HepG2 (cell line): ENCODE measurements at regions not wholly inside any gene's neighbourhood (a gene's known extent, or its start where the extent isn't known, plus 50 kb on each side); places are given as distances from the start of the nearest gene placed in this dataset.

Experiments
- ATAC-seq: fragments of 200-7000 bp; cut with Tn5 transposase; 3 replicates; pipeline ENCODE4 v1.9.1; 2020; ENCODE audit warnings: mild to moderate bottlenecking, moderate library complexity
- BruUV-seq: library from RNA; stranded (reverse); fragments of 400-500 nt; replicated peaks from 2 replicates; lab custom pipeline; 2021; lab: Mats Ljungman, UMichigan
- CTCF ChIA-PET: fragments of 300-600 bp; formaldehyde crosslinking; extraction: SDS; loops from one replicate; lab custom pipeline; 2021; ENCODE audit warnings: low total read pairs, inconsistent platforms, low intra/inter-chr PET ratio; lab: Yijun Ruan, JAX
- POLR2A ChIA-PET: fragments of 350-600 bp; sonication (Branson Sonifier 250); formaldehyde crosslinking; loops from one replicate; lab custom pipeline; 2020; ENCODE audit warnings: antibody characterized with exemption, inconsistent platforms; lab: Yijun Ruan, JAX
- DNase-seq: peaks from one replicate; pipeline ENCODE4 v3.0.0-alpha.2; 2015; ENCODE audit warnings: low spot score
- FAIRE-seq: peaks from 3 replicates; lab custom pipeline; 2011; peaks lifted over from hg19 to GRCh38; lab: Jason Lieb, UNC
- H2AFZ ChIP-seq: one replicate; pipeline ENCODE4 v1.6.1; 2011; ENCODE audit warnings: low read length, inconsistent platforms
- H3K27ac ChIP-seq: fragments of 300-600 bp; 3 replicates; pipeline ENCODE4 v1.8.0; 2011; ENCODE audit warnings: mixed run types, mild to moderate bottlenecking, mixed read lengths, low read length, inconsistent platforms; ENCODE audit not compliant: insufficient read depth; ENCODE audit errors: extremely low read length
- H3K27me3 ChIP-seq, 2 experiments: fragments of 200-600 bp in 1 of 2; 2 replicates in 1 of 2; 3 replicates in 1 of 2; pipeline versions ENCODE4 v1.6.0 to v1.8.0; 2011; ENCODE audit warnings: low read length in 2 of 2, mild to moderate bottlenecking in 2 of 2, moderate library complexity in 2 of 2, inconsistent platforms in 1 of 2; ENCODE audit not compliant: insufficient read depth in 2 of 2, control insufficient read depth in 1 of 2
- H3K36me3 ChIP-seq, 2 experiments: fragments of 200-600 bp in 1 of 2; replicated peaks in 1 of 2; 2 replicates in 1 of 2; 3 replicates in 1 of 2; pipeline versions ENCODE4 v1.5.1 to v1.8.0; 2011; ENCODE audit warnings: low read length in 2 of 2, inconsistent platforms in 1 of 2; ENCODE audit not compliant: insufficient read depth in 2 of 2, control insufficient read depth in 1 of 2
- H3K4me1 ChIP-seq: 2 replicates; pipeline ENCODE4 v1.5.1; 2012; ENCODE audit warnings: low read length, inconsistent platforms; ENCODE audit not compliant: insufficient read depth
- H3K4me2 ChIP-seq: 2 replicates; pipeline ENCODE4 v1.6.0; 2011; ENCODE audit warnings: low read depth, low read length, inconsistent platforms
- H3K4me3 ChIP-seq, 3 experiments: fragments of 200-600 bp in 1 of 3; sonication (generic), shearing (Covaris generic) in 1 of 3; replicated peaks in 1 of 3; 2 replicates each; pipeline ENCODE4 v1.5.1; 2011 to 2016; ENCODE audit warnings: low read length in 3 of 3, inconsistent platforms in 2 of 3, low read depth in 2 of 3, mild to moderate bottlenecking in 2 of 3, control low read depth in 1 of 3, mixed read lengths in 1 of 3; ENCODE audit not compliant: insufficient read depth in 1 of 3
- H3K79me2 ChIP-seq: one replicate; pipeline ENCODE4 v1.6.1; 2011; ENCODE audit warnings: low read length, inconsistent platforms; ENCODE audit not compliant: insufficient read depth
- H3K9ac ChIP-seq: 2 replicates; pipeline ENCODE4 v1.6.0; 2011; ENCODE audit warnings: mild to moderate bottlenecking, low read depth, low read length, inconsistent platforms; ENCODE audit not compliant: insufficient read depth
- H3K9me3 ChIP-seq: 2 replicates; pipeline ENCODE4 v1.5.1; 2012; ENCODE audit warnings: mild to moderate bottlenecking, low read length
- H4K20me1 ChIP-seq: 2 replicates; pipeline ENCODE4 v1.6.0; 2011; ENCODE audit warnings: inconsistent platforms, mild to moderate bottlenecking, low read length, moderate library complexity; ENCODE audit not compliant: insufficient read depth
- CBX2 ChIP-seq, 2 experiments: fragments of 200-600 bp in 1 of 2; sonication (generic); formaldehyde crosslinking in 1 of 2; IDR thresholded peaks; 2 replicates each; pipeline versions ENCODE4 v1.7.0 to v1.8.1; 2018 to 2022; ENCODE audit warnings: low read depth in 2 of 2, low read length in 1 of 2, mild to moderate bottlenecking in 1 of 2, missing genetic modification reagents in 1 of 2
- HCFC1 ChIP-seq: fragments of 150-350 bp; IDR thresholded peaks from 2 replicates; pipeline ENCODE4 v1.6.1; 2014; ENCODE audit warnings: low read depth, low read length
- HOXA9 ChIP-seq: sonication (generic); formaldehyde crosslinking; IDR thresholded peaks from 2 replicates; pipeline ENCODE4 v1.8.1; 2022; ENCODE audit warnings: missing genetic modification reagents, mild to moderate bottlenecking, moderate library complexity, borderline replicate concordance
- MAFG ChIP-seq: sonication (generic); formaldehyde crosslinking; IDR thresholded peaks from 2 replicates; pipeline ENCODE4 v1.5.1; 2020; ENCODE audit warnings: mild to moderate bottlenecking, missing genetic modification reagents
- NFATC3 ChIP-seq: sonication (generic); formaldehyde crosslinking; IDR thresholded peaks from 2 replicates; pipeline ENCODE4 v1.5.1; 2020; ENCODE audit warnings: mild to moderate bottlenecking, missing genetic modification reagents
- NR2F2 ChIP-seq: IDR thresholded peaks from 2 replicates; pipeline ENCODE4 v1.6.1; 2012; ENCODE audit warnings: low read depth, inconsistent platforms, borderline replicate concordance
- PHF5A ChIP-seq: IDR thresholded peaks from one replicate; pipeline ENCODE4 v1.6.1; 2018; ENCODE audit warnings: low read depth, missing genetic modification reagents; ENCODE audit not compliant: unreplicated experiment
- SMC3 ChIP-seq: IDR thresholded peaks from 2 replicates; pipeline ENCODE4 v1.6.1; 2011; ENCODE audit warnings: low read length, improper control_type of control experiment
- SNAPC2 ChIP-seq: sonication (generic); formaldehyde crosslinking; IDR thresholded peaks from 2 replicates; pipeline ENCODE4 v1.8.1; 2022; ENCODE audit warnings: mild to moderate bottlenecking, missing genetic modification reagents
- SRSF9 ChIP-seq: fragments of 200-400 bp; formaldehyde crosslinking; IDR thresholded peaks from 2 replicates; pipeline ENCODE4 v1.6.1; 2018; ENCODE audit warnings: borderline replicate concordance, mild to moderate bottlenecking, low read depth, low read length; ENCODE audit not compliant: insufficient read depth, poor library complexity, severe bottlenecking
- STAG1 ChIP-seq: sonication (generic); formaldehyde crosslinking; IDR thresholded peaks from 2 replicates; pipeline ENCODE4 v1.4.0; 2020; ENCODE audit warnings: missing genetic modification reagents
- TBL1XR1 ChIP-seq: fragments of 150-350 bp; IDR thresholded peaks from 2 replicates; pipeline ENCODE4 v1.6.1; 2014; ENCODE audit warnings: borderline replicate concordance, low read length; ENCODE audit not compliant: partially characterized antibody
- TGIF2 ChIP-seq: IDR thresholded peaks from 2 replicates; pipeline ENCODE4 v1.6.1; 2016; ENCODE audit warnings: control low read depth, missing compliant biosample characterization
- XRCC5 ChIP-seq: fragments of 200-400 bp; formaldehyde crosslinking; optimal IDR thresholded peaks from 2 replicates; pipeline ENCODE3; 2017; ENCODE audit warnings: mild to moderate bottlenecking, low read length
- ZFAT ChIP-seq: sonication (generic); formaldehyde crosslinking; conservative IDR thresholded peaks from 2 replicates; pipeline ENCODE4 v1.8.1; 2023; ENCODE audit warnings: missing genetic modification reagents, inconsistent platforms
- ZFP36L1 ChIP-seq: sonication (generic); formaldehyde crosslinking; IDR thresholded peaks from 2 replicates; pipeline ENCODE4 v1.8.0; 2022; ENCODE audit warnings: mild to moderate bottlenecking, missing genetic modification reagents, moderate library complexity
- ZNF30 ChIP-seq: sonication (generic); formaldehyde crosslinking; IDR thresholded peaks from 2 replicates; pipeline ENCODE4 v1.5.0; 2020; ENCODE audit warnings: mild to moderate bottlenecking, missing genetic modification reagents
- ZNF329 ChIP-seq: sonication (generic); formaldehyde crosslinking; IDR thresholded peaks from 2 replicates; pipeline ENCODE4 v1.9.0; 2021; ENCODE audit warnings: low read depth, mild to moderate bottlenecking, missing genetic modification reagents
- ZNF350 ChIP-seq: sonication (generic); formaldehyde crosslinking; IDR thresholded peaks from 2 replicates; pipeline ENCODE4 v1.4.0; 2020; ENCODE audit warnings: mild to moderate bottlenecking, low read depth, missing genetic modification reagents, borderline replicate concordance
- ZNF556 ChIP-seq: sonication (generic); formaldehyde crosslinking; IDR thresholded peaks from 2 replicates; pipeline ENCODE4 v1.4.0; 2020; ENCODE audit warnings: mild to moderate bottlenecking, missing genetic modification reagents, borderline replicate concordance
- ZNF570 ChIP-seq: sonication (generic); formaldehyde crosslinking; IDR thresholded peaks from 2 replicates; pipeline ENCODE4 v1.4.0; 2020; ENCODE audit warnings: mild to moderate bottlenecking, missing genetic modification reagents, borderline replicate concordance
- ZNF652 ChIP-seq: IDR thresholded peaks from 2 replicates; pipeline ENCODE4 v1.6.1; 2016; ENCODE audit warnings: low read depth, borderline replicate concordance
- WGBS: methylation state at CpG from one replicate; pipeline ENCODE4 v1.1.6; 2017; ENCODE audit warnings: low lambda C conversion rate; 5-methylcytosine and 5-hydroxymethylcytosine counted together
- in situ Hi-C: cut with HindIII; loops from 2 replicates; pipeline ENCODE4 v1.10.0; 2017; ENCODE audit warnings: low pct_unique_long_range_greater_than_20kb; ENCODE audit not compliant: extremely low pct_ligation_motif_present
- intact Hi-C: fragments of 100-400 bp; cut with micrococcal nuclease; formaldehyde crosslinking; loops from one replicate; pipeline ENCODE4 v1.10.0; 2022; ENCODE audit not compliant: unreplicated experiment
- TF ChIP-seq, protein P1 (sequence below): sonication (generic); formaldehyde crosslinking; IDR thresholded peaks from 2 replicates; pipeline ENCODE4 v1.5.0; 2020; ENCODE audit warnings: missing genetic modification reagents
- TF ChIP-seq, protein P2 (sequence below): sonication (generic); formaldehyde crosslinking; IDR thresholded peaks from 2 replicates; pipeline ENCODE4 v1.5.0; 2020; ENCODE audit warnings: mild to moderate bottlenecking, missing genetic modification reagents, moderate library complexity

GRCh38 chrX:137195296-137195695, 161.5 kb upstream of the GPR101 start (continued):
- TF ChIP-seq ZNF570 (CRISPR knock-in tag): no peak
- no peak for TF ChIP-seq TBL1XR1
- TF ChIP-seq TGIF2 (CRISPR knock-in tag): no peak
- no peak for TF ChIP-seq ZNF350 (CRISPR knock-in tag)
- TF ChIP-seq ZNF329 (CRISPR knock-in tag): no peak
- TF ChIP-seq HCFC1: no peak
- no peak for TF ChIP-seq XRCC5

DNA sequence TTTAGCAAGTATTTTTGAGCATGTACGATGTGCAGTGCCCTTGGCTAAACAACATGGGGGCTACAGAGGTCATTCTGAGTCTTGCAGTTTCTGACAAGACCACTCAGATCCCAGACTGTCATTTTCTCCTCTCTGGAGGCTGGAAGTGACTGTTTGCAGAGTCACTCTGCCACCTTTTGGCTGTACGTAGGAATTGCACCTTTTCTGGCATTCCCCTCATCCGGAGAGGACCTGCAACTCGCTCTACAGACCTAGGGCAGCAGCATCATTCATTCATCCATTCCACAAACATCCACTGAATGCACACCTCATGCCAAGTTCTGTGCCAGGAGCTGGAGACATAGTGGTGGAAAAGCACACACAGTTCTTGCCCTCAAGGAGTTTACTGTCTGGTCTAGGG, 160.4 kb upstream of the GPR101 start:
- Histone ChIP-seq H3K27me3 (no peaks in the 10 kb centered on the region), H3K27ac (no peak overlapping the region), H3K4me3 (no peak overlapping the region), H3K9me3 (no peaks in the 10 kb centered on the region), H2AFZ (no peak overlapping the region), H4K20me1 (no peaks in the 10 kb centered on the region), H3K9ac (no peak overlapping the region), H3K4me2 (no peak overlapping the region), H3K79me2 (no peaks in the 10 kb centered on the region), H3K4me1 (no peaks in the 10 kb centered on the region), H3K36me3 (no peaks in the 10 kb centered on the region)
- ChIA-PET CTCF (interaction anchor here (1.5 kb wide), 1 partner anchor 240 kb away, joined by 9 read pairs; no protein-coding TSS in a partner anchor), POLR2A (no interaction called here)
- ATAC-seq (peak; percentile 71), DNase-seq (peak; percentile 12), FAIRE-seq (peak; percentile 32)
- in situ Hi-C loops (loop anchor here (10.0 kb wide), 1 partner anchor 239 kb away; no protein-coding TSS in a partner anchor), intact Hi-C loops (loop anchor here (2.0 kb wide), 1 partner anchor 239 kb away; no protein-coding TSS in a partner anchor)
- 0% methylated on average over 3 of the region's 4 CpGs for WGBS
- no TSS peak for BruUV-seq
- TF ChIP-seq NR2F2: no peak
- no peak for TF ChIP-seq HOXA9
- no peak for TF ChIP-seq NFATC3 (CRISPR knock-in tag)
- TF ChIP-seq ZFP36L1 (CRISPR knock-in tag): no peak
- peak; percentile 15; the same call in 1 of the 2 replicates for TF ChIP-seq SMC3
- TF ChIP-seq PHF5A (CRISPR knock-in tag): no peak
- no peak for TF ChIP-seq ZNF556
- no peak for TF ChIP-seq ZFAT
- TF ChIP-seq, protein P1, sequence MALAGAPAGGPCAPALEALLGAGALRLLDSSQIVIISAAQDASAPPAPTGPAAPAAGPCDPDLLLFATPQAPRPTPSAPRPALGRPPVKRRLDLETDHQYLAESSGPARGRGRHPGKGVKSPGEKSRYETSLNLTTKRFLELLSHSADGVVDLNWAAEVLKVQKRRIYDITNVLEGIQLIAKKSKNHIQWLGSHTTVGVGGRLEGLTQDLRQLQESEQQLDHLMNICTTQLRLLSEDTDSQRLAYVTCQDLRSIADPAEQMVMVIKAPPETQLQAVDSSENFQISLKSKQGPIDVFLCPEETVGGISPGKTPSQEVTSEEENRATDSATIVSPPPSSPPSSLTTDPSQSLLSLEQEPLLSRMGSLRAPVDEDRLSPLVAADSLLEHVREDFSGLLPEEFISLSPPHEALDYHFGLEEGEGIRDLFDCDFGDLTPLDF (CRISPR knock-in tag): no peak
- TF ChIP-seq MAFG: no peak
- TF ChIP-seq, protein P2, sequence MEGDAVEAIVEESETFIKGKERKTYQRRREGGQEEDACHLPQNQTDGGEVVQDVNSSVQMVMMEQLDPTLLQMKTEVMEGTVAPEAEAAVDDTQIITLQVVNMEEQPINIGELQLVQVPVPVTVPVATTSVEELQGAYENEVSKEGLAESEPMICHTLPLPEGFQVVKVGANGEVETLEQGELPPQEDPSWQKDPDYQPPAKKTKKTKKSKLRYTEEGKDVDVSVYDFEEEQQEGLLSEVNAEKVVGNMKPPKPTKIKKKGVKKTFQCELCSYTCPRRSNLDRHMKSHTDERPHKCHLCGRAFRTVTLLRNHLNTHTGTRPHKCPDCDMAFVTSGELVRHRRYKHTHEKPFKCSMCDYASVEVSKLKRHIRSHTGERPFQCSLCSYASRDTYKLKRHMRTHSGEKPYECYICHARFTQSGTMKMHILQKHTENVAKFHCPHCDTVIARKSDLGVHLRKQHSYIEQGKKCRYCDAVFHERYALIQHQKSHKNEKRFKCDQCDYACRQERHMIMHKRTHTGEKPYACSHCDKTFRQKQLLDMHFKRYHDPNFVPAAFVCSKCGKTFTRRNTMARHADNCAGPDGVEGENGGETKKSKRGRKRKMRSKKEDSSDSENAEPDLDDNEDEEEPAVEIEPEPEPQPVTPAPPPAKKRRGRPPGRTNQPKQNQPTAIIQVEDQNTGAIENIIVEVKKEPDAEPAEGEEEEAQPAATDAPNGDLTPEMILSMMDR (CRISPR knock-in tag): peak; percentile 44
- TF ChIP-seq ZNF652 (CRISPR knock-in tag): no peak
- no peak for TF ChIP-seq CBX2 (IDR thresholded peaks at IDR 0.05; ENCODE audit: low read depth, low read length)
- TF ChIP-seq CBX2 (CRISPR knock-in tag; IDR thresholded peaks at IDR 0.05; ENCODE audit: low read depth): no peak
- TF ChIP-seq SNAPC2 (CRISPR knock-in tag): no peak
- no peak for TF ChIP-seq ZNF30 (CRISPR knock-in tag)
- peak; percentile 56 for TF ChIP-seq STAG1 (CRISPR knock-in tag)
- no peak for TF ChIP-seq SRSF9
